ENCODE measurements at regions not wholly inside any gene's neighbourhood (a gene's known extent, or its start where the extent isn't known, plus 50 kb on each side); places are given as distances from the start of the nearest gene placed in this dataset.

DNA sequence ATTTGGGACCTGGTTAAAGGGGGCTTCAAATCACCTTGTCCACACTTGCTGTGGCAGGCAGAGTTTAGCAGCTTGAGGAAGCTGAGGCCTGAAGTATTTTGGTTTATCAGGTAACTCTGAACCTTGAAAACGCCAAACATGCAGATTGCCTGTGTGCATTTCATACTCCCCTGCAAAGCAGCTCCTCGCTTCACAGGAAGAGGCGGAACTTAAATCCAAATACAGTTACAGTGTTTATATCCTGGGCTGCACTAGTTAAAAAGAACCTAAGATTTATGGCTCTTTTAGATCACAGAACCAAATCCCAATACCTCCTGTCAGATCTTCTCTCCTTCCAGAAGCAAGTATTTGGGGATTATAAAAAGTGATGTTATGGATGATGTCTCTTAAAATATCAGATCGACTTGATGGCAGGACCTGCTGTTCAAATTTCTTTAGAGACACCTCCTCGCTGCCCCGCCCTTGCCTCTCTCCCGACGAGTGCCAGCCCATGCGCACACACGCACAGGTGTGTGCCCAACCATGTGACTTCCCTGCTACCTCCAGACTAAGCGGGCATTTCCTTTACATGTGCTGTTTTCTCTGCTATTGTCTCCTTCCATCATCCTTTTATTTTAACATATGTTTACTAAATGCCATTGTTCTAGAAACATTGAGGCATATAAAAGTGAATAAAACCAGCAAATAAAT, 224.6 kb upstream of the FOXQ1 start:
- DNase-seq (ENCODE audit: low read depth) = no peak

DNA sequence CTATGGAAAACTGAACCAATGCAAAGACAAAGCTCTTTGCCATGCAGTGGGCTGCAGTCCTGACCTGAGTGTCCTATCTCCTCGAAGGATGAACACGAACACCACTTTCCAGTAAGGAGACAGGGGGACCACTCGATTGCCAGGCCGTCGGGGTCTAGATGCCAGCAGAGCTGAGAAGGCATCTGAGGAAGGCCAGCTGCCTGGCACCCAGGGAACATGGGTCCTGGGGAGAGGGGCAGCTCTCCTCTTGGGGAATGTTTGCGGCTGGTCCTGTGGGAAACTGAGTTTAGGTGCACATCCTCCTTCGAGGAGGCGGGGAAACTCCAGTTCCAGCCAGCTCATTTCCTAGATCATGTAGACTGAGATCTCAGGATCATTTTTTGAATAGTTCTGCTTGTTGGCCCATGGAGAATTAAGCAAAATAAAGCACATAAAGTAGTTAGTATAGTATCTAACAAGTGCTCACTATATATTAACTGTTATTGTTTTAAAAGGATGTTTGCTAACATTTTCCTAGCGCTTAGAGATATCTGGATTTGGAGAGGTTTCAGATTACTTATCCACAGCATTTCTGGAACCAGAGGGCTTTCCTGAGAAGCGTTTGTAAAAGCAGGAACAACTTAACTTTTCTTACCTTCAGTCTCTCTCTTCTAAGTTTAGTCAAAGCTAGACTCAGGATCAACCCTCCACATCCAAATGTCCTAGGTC, 225.3 kb upstream of the FOXQ1 start:
- no peak for DNase-seq (ENCODE audit: low read depth)

DNA sequence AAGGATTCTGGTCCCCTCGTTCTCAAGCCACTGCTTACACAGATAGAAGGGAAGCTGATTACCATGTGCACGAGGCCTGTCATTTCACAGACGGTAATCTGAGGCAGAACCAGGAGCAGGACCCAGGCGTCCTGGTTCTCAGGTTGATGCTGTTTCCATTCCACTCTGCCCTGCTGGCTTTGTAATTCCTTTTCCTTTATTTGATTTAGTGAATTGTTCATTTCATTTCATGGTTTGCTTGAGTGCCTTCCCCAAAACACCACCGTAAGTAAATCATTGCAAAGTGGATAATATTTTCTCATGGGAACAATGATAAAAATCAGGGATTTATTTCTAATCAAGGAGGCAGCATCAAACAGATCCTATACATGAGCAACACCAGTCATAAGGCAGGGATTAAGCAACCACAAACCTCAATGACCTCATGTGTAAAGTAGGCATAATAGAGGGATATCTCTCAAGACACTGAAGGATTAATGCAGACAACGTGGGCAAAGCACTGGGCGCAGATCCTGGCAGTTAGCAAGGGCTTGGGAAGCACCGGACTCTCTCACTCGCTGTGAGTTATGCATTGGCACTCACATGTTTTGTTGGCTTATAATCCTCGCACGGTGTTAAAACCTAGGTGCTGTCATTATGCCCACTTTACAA, 229.5 kb upstream of the FOXQ1 start:
- peak; percentile 49 for DNase-seq (ENCODE audit: low read depth)

DNA sequence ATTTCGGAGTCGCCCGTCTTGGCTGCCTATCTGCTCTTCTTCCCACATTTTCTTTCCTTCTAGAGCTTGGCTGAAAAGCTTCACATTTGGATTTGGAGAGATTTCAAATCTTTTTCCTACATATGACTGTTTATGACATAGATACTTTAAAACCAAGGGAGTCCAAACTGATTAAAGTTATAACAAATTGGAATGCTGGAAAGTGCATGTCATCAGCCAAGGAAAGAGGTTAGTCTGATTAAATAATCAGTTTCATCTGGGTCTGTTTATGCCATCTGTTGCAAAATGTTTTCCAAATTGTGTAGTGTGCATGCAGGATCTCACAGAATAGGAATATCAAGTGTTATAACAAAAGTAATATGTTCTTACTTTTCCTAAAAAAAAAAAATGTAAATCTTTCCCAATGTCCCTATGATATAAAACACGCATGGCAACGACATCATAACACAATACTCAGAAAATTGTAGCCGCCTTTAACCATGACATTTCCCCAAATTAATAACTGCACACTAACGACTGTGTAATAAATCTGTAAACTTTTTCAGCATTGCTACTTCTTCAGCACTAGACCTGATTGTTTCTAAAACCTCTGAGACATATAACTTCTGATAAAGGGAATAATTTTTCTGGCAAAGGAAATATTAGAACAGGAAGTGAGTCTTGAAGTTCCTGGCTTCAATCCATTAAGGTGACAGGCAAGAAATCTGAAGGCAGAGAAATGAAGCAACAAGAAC, 230.2 kb upstream of the FOXQ1 start:
- peak; percentile 34 for DNase-seq (ENCODE audit: low read depth)

DNA sequence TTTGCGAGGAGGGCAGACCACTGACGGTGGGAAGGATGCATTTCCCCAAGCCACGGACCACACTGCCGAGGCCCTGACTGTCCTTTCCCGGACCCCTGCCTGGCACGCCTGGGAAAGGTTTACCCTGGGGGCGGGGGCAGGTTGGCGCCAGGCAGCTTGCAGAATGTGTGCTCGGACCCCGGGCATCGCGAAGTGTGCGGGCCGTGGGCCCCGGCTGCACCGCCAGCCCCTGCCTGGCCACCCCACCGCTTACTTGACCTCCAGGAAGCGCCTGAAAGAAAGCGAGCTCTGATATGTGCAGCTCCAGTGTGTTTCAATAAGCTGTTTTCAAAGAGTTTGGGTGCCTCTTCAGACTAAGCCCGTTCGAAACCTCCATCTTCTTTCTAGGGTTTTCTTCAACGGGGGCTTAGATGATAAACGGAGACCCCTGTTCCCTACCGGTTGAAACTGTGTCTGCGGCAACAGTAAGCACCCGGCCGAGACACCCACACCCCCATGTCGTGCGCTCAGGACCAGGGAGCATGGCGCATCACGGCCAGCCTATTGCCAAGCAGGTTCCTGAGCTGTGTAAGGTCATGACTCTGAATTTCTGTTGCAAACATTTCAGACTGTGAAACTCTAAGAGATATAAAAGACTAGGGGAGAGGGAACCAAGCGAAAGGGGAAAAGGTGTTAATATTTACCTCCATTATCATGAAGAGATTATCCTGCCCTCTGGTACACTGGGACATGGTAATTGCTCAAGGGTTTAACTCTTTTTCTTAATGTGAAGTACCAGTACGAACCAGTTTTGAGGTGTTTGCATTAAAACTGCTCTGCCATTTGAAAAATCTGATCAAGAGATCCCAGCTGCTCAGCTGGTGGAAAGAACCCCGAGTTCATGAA, 231.2 kb upstream of the FOXQ1 start:
- DNase-seq (ENCODE audit: low read depth) = no peak

DNA sequence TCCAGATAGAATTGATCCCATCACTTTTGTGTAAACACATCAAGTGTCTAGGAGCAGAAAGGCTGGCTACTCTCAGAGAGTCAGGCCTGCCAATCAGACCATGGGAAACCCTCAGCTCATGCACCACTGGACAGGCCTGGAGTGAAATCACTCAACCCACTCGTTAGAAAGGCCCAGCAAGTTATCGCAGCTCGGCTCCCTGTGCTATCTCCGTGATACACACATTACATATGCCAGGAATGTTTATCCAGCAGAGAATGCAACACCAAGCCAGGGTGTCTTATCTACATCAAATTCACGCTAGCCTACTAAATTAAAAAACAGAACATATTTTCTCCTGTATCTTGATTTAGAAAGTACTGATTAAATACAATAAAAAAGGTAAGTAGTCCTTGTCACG, 232.4 kb upstream of the FOXQ1 start:
- no peak for DNase-seq (ENCODE audit: low read depth)

DNA sequence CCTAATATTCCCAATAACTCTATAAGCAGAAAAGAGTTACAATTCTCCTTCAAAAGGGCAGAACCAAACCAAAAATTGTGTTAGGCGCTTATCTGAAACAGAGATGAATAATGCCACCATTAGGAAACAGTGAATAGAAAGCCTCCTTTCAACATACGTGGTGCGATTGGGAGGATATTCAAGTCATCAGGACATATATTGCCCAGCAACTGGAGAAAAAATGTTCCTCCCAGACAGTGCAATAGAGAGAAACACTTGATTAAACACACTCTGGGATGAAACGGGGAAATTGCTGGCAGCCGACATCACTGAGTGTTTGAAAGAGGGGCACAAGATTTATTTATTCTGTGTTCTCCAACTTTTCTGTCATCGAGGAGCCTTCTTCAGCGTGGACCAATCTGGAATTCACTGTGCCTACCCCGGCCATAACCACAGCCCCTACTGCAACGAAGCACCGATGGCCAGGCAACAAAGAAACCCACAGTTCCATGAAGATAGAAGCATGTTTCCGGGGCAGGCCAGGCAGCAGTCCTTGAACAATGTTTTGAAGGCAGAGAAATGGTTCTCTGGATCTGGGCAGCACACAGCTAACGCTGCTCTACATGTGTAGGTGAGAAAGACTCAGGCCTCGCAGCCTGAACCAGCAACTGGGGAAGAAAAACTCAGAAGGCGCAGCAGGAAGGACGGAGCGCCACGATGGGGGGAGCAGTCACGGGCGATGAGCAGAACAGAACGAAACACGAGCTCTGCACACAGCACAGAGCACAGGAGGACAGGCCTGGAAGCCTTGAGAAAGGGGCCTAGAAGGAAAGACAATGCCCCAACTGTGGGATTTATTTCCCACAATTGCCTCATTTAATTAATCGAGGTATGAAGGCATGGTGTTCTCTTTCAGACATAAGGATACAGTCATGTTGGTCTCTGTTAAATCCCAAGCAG, 234.2 kb upstream of the FOXQ1 start:
- DNase-seq (ENCODE audit: low read depth) = no peak

DNA sequence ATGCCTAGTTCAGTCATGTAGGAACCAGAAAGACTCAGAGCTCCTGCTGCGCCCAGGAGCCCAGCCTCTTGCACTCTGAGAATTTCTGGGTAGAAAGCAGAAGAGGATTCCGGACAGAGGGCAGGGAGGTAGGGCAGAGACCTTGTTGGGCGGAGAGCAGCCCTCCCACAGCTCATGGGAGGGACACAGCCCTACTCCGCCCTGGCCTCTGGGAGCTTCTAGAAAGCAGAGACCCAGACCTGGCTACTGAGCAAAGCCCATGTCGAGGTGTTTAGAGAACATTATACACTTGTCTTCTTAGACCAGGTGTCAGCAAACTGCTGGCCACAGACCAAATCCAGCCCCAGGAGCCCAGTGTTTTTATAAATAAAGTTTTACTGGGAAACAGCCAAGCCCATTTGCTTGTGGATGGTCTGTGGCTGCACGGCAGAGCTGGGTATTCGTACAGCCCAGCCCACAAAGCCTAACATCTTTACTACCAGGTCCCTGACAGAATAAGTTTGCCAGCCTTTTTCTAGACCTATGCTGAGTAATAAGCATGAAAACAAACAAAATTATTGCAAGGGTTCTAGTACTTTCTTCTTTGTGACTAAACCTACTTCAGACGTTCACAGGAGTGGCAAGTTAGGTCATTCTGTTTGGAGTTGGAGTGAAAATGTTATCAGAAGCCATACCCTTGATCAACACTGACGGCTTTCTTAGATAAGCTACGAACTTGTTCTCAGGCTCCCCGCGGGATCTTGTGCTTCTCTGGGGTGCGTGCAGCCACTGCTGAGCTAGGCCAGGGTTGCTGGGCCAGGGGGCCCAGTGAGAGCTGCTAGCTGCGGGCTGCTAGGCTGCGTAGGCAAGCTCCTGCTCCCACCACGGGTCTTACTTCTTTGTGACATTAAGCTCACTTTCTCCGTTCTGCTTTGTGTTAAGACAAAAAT, 235.1 kb upstream of the FOXQ1 start:
- no peak for DNase-seq (ENCODE audit: low read depth)

DNA sequence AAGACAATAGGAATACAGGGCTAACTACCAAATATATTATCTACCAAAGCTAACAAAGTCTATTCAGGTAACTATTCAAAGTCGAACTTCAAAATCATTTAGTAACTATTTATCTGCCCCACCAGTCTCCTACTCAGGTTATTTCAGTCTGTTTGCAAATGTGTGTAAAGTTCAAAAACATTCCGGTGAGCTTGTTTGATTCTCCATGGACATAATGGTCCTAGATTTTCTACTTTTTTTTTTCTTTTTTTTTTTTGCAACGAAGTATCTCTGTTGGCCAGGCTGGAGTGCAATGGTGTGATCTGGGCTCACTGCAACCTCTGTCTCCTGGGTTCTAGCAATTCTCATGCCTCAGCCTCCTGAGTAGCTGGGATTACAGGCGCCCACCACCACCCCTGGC, 236.0 kb upstream of the FOXQ1 start:
- DNase-seq (ENCODE audit: low read depth) = no peak

DNA sequence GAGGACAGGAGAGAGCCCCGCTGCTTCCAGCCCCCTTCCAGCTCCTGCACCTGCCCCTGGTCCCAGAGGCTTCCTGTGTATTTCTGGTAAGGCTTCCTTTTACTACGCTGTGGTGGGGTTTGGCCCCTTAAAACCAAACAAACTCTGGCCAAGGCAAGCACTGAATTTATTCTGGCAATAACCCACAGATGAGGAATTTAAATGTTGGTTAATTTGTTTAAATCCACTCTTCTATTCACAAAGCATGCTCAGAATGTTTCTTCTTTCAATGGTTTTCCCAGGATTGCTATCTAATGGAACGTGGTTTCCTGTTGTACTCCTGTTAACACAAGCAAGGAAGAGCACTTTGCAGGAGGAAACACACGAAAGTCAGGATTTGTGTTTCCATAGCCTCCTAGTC, 236.5 kb upstream of the FOXQ1 start:
- no peak for DNase-seq (ENCODE audit: low read depth)

DNA sequence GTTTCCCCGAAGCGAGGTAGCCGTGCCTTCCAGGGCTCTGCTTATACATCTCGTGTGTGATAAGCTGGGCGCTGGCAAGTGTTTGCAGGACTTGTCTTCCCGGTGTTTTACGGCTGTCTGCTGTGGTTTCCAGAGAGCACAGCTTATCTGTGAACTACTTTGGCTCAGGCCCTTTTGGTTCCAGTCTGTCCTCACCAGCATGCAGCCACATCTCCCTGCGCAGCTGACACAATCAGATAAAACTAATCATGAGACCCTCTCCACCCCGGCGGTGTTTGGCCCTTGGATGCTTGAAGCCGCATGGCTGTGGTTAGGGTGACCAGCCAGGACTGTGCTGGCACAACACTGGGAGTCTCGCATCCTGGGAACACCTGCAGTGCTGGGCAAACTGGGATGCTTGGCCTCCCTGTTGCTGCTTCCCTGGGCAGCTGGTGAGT, 241.8 kb upstream of the FOXQ1 start:
- no peak for DNase-seq (ENCODE audit: low read depth)

DNA sequence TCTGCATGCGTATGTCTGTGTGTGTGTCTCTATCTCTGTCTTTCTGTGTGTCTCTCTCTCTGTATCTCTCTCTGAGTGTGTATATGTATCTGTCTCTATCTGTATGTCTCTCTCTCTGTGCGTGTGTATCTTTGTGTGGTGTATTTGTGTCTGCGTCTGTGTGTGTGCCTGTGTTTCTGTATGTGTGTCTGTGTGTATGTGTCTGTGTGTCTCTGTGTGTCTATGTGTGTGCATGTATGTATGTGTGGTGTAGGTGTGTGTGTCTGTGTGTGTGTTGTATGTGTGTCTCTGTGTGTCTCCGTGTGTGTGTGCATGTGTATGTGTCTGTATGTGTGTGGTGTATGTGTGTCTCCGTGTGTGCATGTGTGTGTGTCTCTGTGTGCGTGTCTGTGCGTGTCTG, 243.0 kb upstream of the FOXQ1 start:
- DNase-seq (ENCODE audit: low read depth) = no peak

DNA sequence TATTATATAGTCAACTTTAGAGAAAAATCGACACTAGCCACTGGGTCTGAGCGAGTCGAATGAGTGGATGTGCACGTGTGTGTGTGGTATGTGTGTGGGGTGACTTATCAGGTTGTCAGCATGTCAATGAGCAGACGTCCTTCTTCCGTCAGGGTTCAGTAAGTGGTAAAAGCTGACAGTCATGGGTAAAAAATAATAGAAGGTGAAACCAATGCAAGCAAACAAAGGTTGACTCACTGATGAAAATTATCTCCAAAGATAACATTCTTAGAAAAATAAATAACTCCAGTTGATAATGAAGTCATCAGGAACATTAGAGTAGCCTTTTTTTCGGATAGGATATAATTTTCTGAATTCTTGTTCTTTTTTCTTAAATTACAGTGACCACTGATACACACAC, 243.8 kb upstream of the FOXQ1 start:
- no peak for DNase-seq (ENCODE audit: low read depth)

DNA sequence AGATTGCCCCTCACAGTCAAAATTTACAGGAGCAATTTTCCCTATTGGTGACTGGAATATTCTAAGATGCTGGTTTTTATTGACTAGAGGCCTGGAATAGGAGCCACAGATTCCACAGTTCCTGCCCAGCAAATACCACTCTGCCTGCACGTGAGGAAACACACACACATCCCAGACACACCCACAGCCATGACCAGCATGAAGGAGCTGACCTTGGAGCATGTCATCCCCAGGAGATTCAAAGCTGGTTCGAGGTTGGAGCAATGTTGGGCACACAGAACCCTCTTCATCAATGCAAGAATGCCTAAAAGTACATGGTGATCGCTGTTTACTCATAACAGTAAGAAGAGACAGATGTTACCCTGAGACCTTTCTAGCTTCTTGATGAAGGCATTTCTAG, 244.6 kb upstream of the FOXQ1 start:
- DNase-seq (ENCODE audit: low read depth) = no peak

DNA sequence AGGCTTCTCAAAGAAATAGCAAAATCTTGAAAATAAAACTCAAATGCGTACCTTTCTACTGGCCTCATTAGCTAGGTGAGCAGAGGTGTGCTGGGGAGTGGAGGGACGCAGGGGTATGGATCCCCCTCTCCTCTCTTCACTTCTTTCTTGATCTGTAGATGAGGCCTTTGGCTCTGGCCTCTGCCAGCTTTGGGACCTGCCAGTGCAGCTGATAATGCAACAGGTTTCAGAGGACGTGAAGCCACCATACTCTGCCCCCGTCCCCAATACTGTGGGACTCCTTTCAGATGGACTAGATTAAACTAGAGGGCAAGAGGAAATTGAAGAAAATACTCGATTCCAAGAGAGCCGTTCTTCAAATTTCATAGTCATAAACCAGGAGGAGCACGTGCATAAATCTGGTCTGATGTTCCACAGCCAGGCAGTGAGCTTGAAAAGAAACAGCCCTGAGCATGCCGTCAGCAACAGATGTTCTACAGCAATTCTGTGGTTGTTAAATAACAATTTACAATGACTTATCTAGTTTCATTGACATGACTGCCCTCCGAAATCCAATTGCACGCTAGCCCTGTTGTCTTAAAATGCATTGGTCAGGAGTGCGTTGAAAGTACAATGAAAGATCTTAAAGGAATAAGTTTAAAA, 245.3 kb upstream of the FOXQ1 start:
- no peak for DNase-seq (ENCODE audit: low read depth)

DNA sequence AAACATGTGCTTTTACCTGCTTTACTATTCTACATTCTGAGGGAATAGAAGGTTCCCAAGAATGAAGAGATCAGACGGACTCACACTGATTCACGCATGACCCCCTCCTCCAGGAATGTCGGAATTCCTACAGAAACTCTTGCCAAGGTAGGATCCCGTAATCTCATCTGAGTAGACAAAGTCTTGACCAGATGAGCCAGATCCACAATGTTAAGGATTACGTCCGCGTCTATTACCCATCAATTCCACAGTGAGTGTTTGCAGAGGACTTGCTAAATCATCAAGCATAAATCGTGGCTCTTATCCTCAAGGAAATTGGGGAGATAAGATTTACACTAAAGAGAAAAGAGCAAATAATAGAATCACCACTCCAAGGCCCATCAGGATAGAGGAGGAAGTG, 245.9 kb upstream of the FOXQ1 start:
- no peak for DNase-seq (ENCODE audit: low read depth)

DNA sequence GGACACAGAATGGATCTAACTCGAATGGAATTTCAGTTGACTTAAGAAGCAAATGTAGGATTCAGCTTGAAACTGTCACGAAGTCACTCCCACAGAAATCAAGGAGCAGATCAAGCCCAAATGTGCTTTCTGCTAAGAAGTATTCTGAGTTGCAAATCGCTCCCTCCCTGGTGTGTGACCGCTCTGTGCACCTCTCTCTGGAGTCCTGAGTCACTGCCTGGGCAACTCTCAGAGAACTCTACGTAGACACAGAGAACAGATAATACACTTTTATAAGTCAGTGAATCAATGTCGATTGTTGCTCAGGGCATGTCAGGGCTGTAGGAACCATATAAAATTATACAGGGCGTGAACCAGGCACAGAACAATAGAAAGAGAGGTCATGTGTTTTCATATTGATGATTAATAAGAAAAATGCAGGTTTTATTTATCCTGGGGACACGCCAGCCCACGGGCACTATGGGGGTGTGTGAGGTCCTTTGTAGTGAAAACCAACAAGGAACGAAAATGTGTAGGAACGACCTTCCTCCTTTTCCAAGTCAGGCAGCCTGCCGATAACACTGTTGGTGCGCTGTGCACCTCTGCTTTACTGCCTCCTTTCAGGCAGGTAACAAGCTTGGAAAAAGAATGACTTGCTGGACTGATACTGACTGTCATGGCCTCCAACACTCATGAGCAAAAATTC, 248.1 kb upstream of the FOXQ1 start:
- no peak for DNase-seq (ENCODE audit: low read depth)

DNA sequence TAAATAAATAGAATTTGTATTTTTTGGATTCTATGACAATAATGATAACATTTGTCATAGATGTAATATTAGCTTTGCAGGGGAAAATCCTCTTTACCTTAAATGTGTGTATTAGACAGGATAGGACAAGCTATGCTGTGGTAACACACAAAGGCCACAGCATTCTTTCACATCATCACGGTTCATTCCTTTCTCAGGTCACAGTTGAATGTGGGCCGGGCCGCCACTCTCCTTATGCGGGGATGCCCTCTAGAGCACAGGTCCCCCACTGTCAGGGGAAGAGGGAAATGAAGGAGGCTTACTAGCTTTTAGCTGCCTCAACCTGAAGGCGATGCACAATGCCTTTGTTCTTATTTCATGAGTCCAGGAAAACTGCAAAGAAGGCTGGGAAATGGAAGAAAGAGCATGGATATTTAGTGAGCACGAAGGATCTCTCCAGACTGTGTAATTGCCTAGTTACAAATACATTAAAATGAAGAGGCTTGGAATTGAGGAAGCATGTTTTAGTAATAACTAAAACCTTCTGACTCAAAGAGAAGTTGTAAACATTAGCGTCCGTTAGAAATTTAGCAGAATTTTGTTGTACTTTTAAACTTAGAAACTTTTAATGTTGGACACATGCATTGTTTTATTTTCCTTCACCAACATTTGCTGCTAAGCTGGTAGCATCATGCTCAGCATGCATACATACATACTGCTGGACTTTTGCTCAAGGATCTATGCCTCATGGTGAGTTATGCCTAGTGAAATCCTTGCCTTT, 248.9 kb upstream of the FOXQ1 start:
- DNase-seq (ENCODE audit: low read depth) = no peak
